Mesenchymal stem cell (in vitro differentiated cells and primary cell): ENCODE measurements at regions not wholly inside any gene's neighbourhood (a gene's known extent, or its start where the extent isn't known, plus 50 kb on each side); places are given as distances from the start of the nearest gene placed in this dataset.
A peak's percentile ranks its signal among the peaks of the same experiment; 100 is the strongest.

Experiments used
- DNase-seq: peaks from one replicate; pipeline ENCODE4 v3.0.0-alpha.2; 2013
- H2AFZ ChIP-seq: one replicate; pipeline ENCODE4 v1.6.1; 2013; ENCODE audit warnings: low read depth, mild to moderate bottlenecking, control low read depth, inconsistent platforms, low read length, moderate library complexity
- H2AK5ac ChIP-seq: 2 replicates; pipeline ENCODE4 v1.6.1; 2013; ENCODE audit warnings: low read length, moderate library complexity, mild to moderate bottlenecking, inconsistent platforms; ENCODE audit not compliant: severe bottlenecking
- H2BK120ac ChIP-seq: one replicate; pipeline ENCODE4 v1.6.1; 2013; ENCODE audit warnings: low read depth, mild to moderate bottlenecking, inconsistent platforms, low read length, moderate library complexity
- H2BK12ac ChIP-seq, 2 experiments: one replicate each; pipeline ENCODE4 v1.6.1; 2013; ENCODE audit warnings: inconsistent platforms in 2 of 2, low read length in 2 of 2, mild to moderate bottlenecking in 2 of 2, moderate library complexity in 2 of 2, control low read depth in 1 of 2
- H2BK15ac ChIP-seq: one replicate; pipeline ENCODE4 v1.6.1; 2013; ENCODE audit warnings: mild to moderate bottlenecking, low read depth, inconsistent platforms; ENCODE audit not compliant: poor library complexity, severe bottlenecking
- H2BK5ac ChIP-seq: 2 replicates; pipeline ENCODE4 v1.6.1; 2013; ENCODE audit warnings: low read depth, mild to moderate bottlenecking, low read length, control low read depth, inconsistent platforms; ENCODE audit not compliant: poor library complexity, severe bottlenecking
- H3K14ac ChIP-seq, 2 experiments: one replicate each; pipeline ENCODE4 v1.6.1; 2013; ENCODE audit warnings: inconsistent platforms in 2 of 2, low read length in 2 of 2, control low read depth in 1 of 2, mild to moderate bottlenecking in 1 of 2, moderate library complexity in 1 of 2
- H3K18ac ChIP-seq, 2 experiments: one replicate each; pipeline ENCODE4 v1.6.1; 2013; ENCODE audit warnings: inconsistent platforms in 2 of 2, low read length in 2 of 2, control low read depth in 1 of 2, low read depth in 1 of 2, mild to moderate bottlenecking in 1 of 2
- H3K23ac ChIP-seq, 2 experiments: one replicate each; pipeline ENCODE4 v1.6.1; 2013; ENCODE audit warnings: inconsistent platforms in 2 of 2, low read length in 2 of 2, mild to moderate bottlenecking in 2 of 2, moderate library complexity in 2 of 2, control low read depth in 1 of 2
- H3K27ac ChIP-seq: 2 replicates; pipeline ENCODE4 v1.5.1; 2013; ENCODE audit warnings: mild to moderate bottlenecking, moderate library complexity, low read length, control low read depth, inconsistent platforms; ENCODE audit not compliant: poor library complexity, severe bottlenecking
- H3K27me3 ChIP-seq, 2 experiments: 2 replicates each; pipeline versions ENCODE4 v1.6.1 to v1.7.0; 2013; ENCODE audit warnings: low read length in 2 of 2, mild to moderate bottlenecking in 2 of 2, moderate library complexity in 2 of 2, control low read depth in 1 of 2, inconsistent platforms in 1 of 2; ENCODE audit not compliant: control insufficient read depth in 1 of 2, insufficient read depth in 1 of 2
- H3K36me3 ChIP-seq, 2 experiments: 2 replicates each; pipeline versions ENCODE4 v1.6.1 to v1.7.0; 2013; ENCODE audit warnings: low read length in 2 of 2, control low read depth in 1 of 2, inconsistent platforms in 1 of 2, low read depth in 1 of 2, mild to moderate bottlenecking in 1 of 2; ENCODE audit not compliant: insufficient read depth in 2 of 2, control insufficient read depth in 1 of 2
- H3K4ac ChIP-seq, 2 experiments: one replicate each; pipeline ENCODE4 v1.6.1; 2013; ENCODE audit warnings: inconsistent platforms in 2 of 2, low read length in 2 of 2, mild to moderate bottlenecking in 2 of 2, moderate library complexity in 2 of 2, control low read depth in 1 of 2, low read depth in 1 of 2
- H3K4me1 ChIP-seq: 2 replicates; pipeline ENCODE4 v1.6.1; 2013; ENCODE audit warnings: low read depth, low read length, control low read depth; ENCODE audit not compliant: control insufficient read depth, insufficient read depth
- H3K4me2 ChIP-seq: 2 replicates; pipeline ENCODE4 v1.6.1; 2013; ENCODE audit warnings: low read length, mild to moderate bottlenecking, inconsistent platforms; ENCODE audit not compliant: poor library complexity, severe bottlenecking
- H3K4me3 ChIP-seq, 2 experiments: 2 replicates each; pipeline versions ENCODE4 v1.5.1 to v1.7.0; 2013; ENCODE audit warnings: low read length in 2 of 2, mild to moderate bottlenecking in 2 of 2, control low read depth in 1 of 2, low read depth in 1 of 2; ENCODE audit not compliant: insufficient read depth in 1 of 2
- H3K79me1 ChIP-seq: replicated peaks from 2 replicates; pipeline ENCODE4 v1.6.1; 2013; ENCODE audit warnings: mild to moderate bottlenecking, control low read depth, low read length, inconsistent platforms; ENCODE audit not compliant: poor library complexity, severe bottlenecking
- H3K9ac ChIP-seq: 2 replicates; pipeline ENCODE4 v1.7.0; 2013; ENCODE audit warnings: mild to moderate bottlenecking, low read length, moderate library complexity
- H3K9me3 ChIP-seq: 2 replicates; pipeline ENCODE4 v1.7.0; 2013; ENCODE audit warnings: mild to moderate bottlenecking, low read length; ENCODE audit not compliant: control insufficient read depth
- H4K8ac ChIP-seq: one replicate; pipeline ENCODE4 v1.6.1; 2013; ENCODE audit warnings: inconsistent platforms, mild to moderate bottlenecking, low read length, moderate library complexity
- H4K91ac ChIP-seq: one replicate; pipeline ENCODE4 v1.6.1; 2013; ENCODE audit warnings: mild to moderate bottlenecking, low read length, inconsistent platforms
- WGBS: methylation state at CpG from one replicate; pipeline ENCODE4 v1.1.7; 2013; ENCODE audit warnings: mixed read lengths; 5-methylcytosine and 5-hydroxymethylcytosine counted together

GRCh38 chr3:35849496-35849895, 210.2 kb downstream of the ARPP21 start:
- H3K4me3 ChIP-seq: no peak overlapping the region
- 93% methylated on average over 4 of the region's 4 CpGs for WGBS
- no peaks in the 10 kb centered on the region for H3K4me1 ChIP-seq

GRCh38 chr3:35849963-35850362, 210.6 kb downstream of the ARPP21 start:
- H3K79me1 ChIP-seq: no peaks in the 10 kb centered on the region
- no peak overlapping the region for H3K27ac ChIP-seq
- no peak overlapping the region for H2BK120ac ChIP-seq
- H3K23ac ChIP-seq: no peak overlapping the region
- no peak overlapping the region for H3K4me3 ChIP-seq
- no peak overlapping the region for H2BK15ac ChIP-seq
- no peak overlapping the region for H3K18ac ChIP-seq
- no peak overlapping the region for H4K91ac ChIP-seq
- H4K8ac ChIP-seq: no peak overlapping the region
- H2AFZ ChIP-seq: no peak overlapping the region
- WGBS: no CpG with 5 or more reads among the region's 1 CpG
- H3K14ac ChIP-seq: no peak overlapping the region
- no peak overlapping the region for H3K4me2 ChIP-seq
- H2BK5ac ChIP-seq: no peak overlapping the region
- H3K9ac ChIP-seq: no peak overlapping the region
- no peaks in the 10 kb centered on the region for H3K27me3 ChIP-seq
- no peak overlapping the region for H2AK5ac ChIP-seq
- no peak overlapping the region for H3K4ac ChIP-seq
- DNase-seq: no peak
- no peaks in the 10 kb centered on the region for H3K36me3 ChIP-seq
- no peak overlapping the region for H2BK12ac ChIP-seq
- H3K9me3 ChIP-seq: no peaks in the 10 kb centered on the region
- H3K4me1 ChIP-seq: no peaks in the 10 kb centered on the region

More at GRCh38 chr3:35849496-35849895, 210.2 kb downstream of the ARPP21 start:
- Histone ChIP-seq H3K4ac (no peak overlapping the region), H2AK5ac (no peak overlapping the region), H3K27me3 (no peaks in the 10 kb centered on the region), H4K91ac (no peak overlapping the region), H2BK12ac (no peak overlapping the region), H3K23ac (no peak overlapping the region), H3K79me1 (no peaks in the 10 kb centered on the region), H2BK120ac (no peak overlapping the region), H3K36me3 (no peaks in the 10 kb centered on the region), H2BK15ac (no peak overlapping the region), H3K4me2 (no peak overlapping the region), H3K9ac (no peak overlapping the region), H3K9me3 (no peaks in the 10 kb centered on the region), H2BK5ac (no peak overlapping the region), H2AFZ (no peak overlapping the region), H3K27ac (no peak overlapping the region), H3K14ac (no peak overlapping the region), H3K18ac (no peak overlapping the region), H4K8ac (no peak overlapping the region)
- no peak for DNase-seq

- Histone ChIP-seq H3K27me3 (no peaks in the 10 kb centered on the region), H3K14ac (no peak overlapping the region), H3K4me3 (no peak overlapping the region), H2BK15ac (no peak overlapping the region), H3K9me3 (no peaks in the 10 kb centered on the region), H3K18ac (no peak overlapping the region), H2BK5ac (no peak overlapping the region), H3K9ac (no peak overlapping the region), H3K27ac (no peak overlapping the region), H4K91ac (no peak overlapping the region), H3K23ac (no peak overlapping the region), H3K4me1 (no peaks in the 10 kb centered on the region), H3K79me1 (no peaks in the 10 kb centered on the region), H2BK120ac (no peak overlapping the region), H3K36me3 (no peaks in the 10 kb centered on the region), H2AK5ac (no peak overlapping the region), H2AFZ (no peak overlapping the region), H3K4me2 (no peak overlapping the region), H3K4ac (no peak overlapping the region), H2BK12ac (no peak overlapping the region), H4K8ac (no peak overlapping the region)
- DNase-seq: no peak
- 92% methylated on average over 2 of the region's 3 CpGs for WGBS
Observed at GRCh38 chr3:35857004-35857403, 217.7 kb downstream of the ARPP21 start.

- no peak for DNase-seq
Observed at GRCh38 chr3:35862057-35862456, 222.7 kb downstream of the ARPP21 start.

More at GRCh38 chr3:35862057-35862456, 222.7 kb downstream of the ARPP21 start:
- Histone ChIP-seq H2BK120ac (no peak overlapping the region), H4K91ac (no peak overlapping the region), H3K27me3 (no peaks in the 10 kb centered on the region), H4K8ac (no peak overlapping the region), H3K4me2 (no peak overlapping the region), H3K4me3 (no peak overlapping the region), H2AK5ac (no peak overlapping the region), H2BK15ac (no peak overlapping the region), H3K79me1 (no peaks in the 10 kb centered on the region), H3K9me3 (no peaks in the 10 kb centered on the region), H3K36me3 (no peaks in the 10 kb centered on the region), H3K14ac (no peak overlapping the region), H3K9ac (no peak overlapping the region), H3K4me1 (no peaks in the 10 kb centered on the region), H3K27ac (no peak overlapping the region), H2BK5ac (peak overlapping the region; percentile 57), H3K23ac (no peak overlapping the region), H2AFZ (no peak overlapping the region), H3K18ac (no peak overlapping the region), H3K4ac (no peak overlapping the region), H2BK12ac (no peak overlapping the region)
- 90% methylated on average over 3 of the region's 4 CpGs for WGBS
